DMS53 (cell line): ENCODE measurements at regions not wholly inside any gene's neighbourhood (a gene's known extent, or its start where the extent isn't known, plus 50 kb on each side); places are given as distances from the start of the nearest gene placed in this dataset.

Experiments
- DNase-seq: peaks from one replicate; lab custom pipeline; 2025; lab: John Stamatoyannopoulos, UW

- DNase-seq: no peak
Measured at GRCh38 chr1:67991546-67991945, 58.9 kb downstream of the DIRAS3 start.

GRCh38 chr1:67988066-67988465 is 62.4 kb downstream of the DIRAS3 start:
- DNase-seq: no peak

GRCh38 chr1:67987046-67987799 is 63.2 kb downstream of the DIRAS3 start:
- DNase-seq: no peak

GRCh38 chr1:67983867-67984266 is 66.6 kb downstream of the DIRAS3 start:
- DNase-seq: no peak

GRCh38 chr1:67980028-67980427 is 70.4 kb downstream of the DIRAS3 start:
- DNase-seq: peak; percentile 21

- DNase-seq: no peak
Measured at GRCh38 chr1:67979532-67979931, 70.9 kb downstream of the DIRAS3 start.

- peak; percentile 97 for DNase-seq
Measured at GRCh38 chr1:67978890-67979516, 71.4 kb downstream of the DIRAS3 start.

GRCh38 chr1:67977756-67978155 is 72.7 kb downstream of the DIRAS3 start:
- no peak for DNase-seq

GRCh38 chr1:67973051-67973450 is 77.4 kb downstream of the DIRAS3 start:
- DNase-seq: no peak

- peak; percentile 21 for DNase-seq
Measured at GRCh38 chr1:67970088-67970487, 80.3 kb downstream of the DIRAS3 start.

- no peak for DNase-seq
Measured at GRCh38 chr1:67969446-67969845, 81.0 kb downstream of the DIRAS3 start.

GRCh38 chr1:67966666-67967009 is 83.8 kb downstream of the DIRAS3 start:
- no peak for DNase-seq

- DNase-seq: no peak
Measured at GRCh38 chr1:67965995-67966665, 84.3 kb downstream of the DIRAS3 start.

GRCh38 chr1:67963263-67963662 is 87.2 kb downstream of the DIRAS3 start:
- DNase-seq: peak; percentile 14

GRCh38 chr1:67960766-67961165 is 89.7 kb downstream of the DIRAS3 start:
- peak; percentile 18 for DNase-seq

- peak; percentile 50 for DNase-seq
Measured at GRCh38 chr1:67958472-67958871, 92.0 kb downstream of the DIRAS3 start.

- DNase-seq: no peak
Measured at GRCh38 chr1:67957066-67957465, 93.4 kb downstream of the DIRAS3 start.

GRCh38 chr1:67956116-67956515 is 94.3 kb downstream of the DIRAS3 start:
- DNase-seq: peak; percentile 25

- peak; percentile 22 for DNase-seq
Measured at GRCh38 chr1:67955591-67955990, 94.8 kb downstream of the DIRAS3 start.

- no peak for DNase-seq
Measured at GRCh38 chr1:67953301-67953700, 97.1 kb downstream of the DIRAS3 start.

- DNase-seq: no peak
Measured at GRCh38 chr1:67952071-67952470, 98.4 kb downstream of the DIRAS3 start.

- no peak for DNase-seq
Measured at GRCh38 chr1:67951014-67951413, 99.4 kb downstream of the DIRAS3 start.
